Lower leg skin (tissue), 3 donors: ENCODE measurements at regions not wholly inside any gene's neighbourhood (a gene's known extent, or its start where the extent isn't known, plus 50 kb on each side); places are given as distances from the start of the nearest gene placed in this dataset.

ENCODE experiments used
- POLR2A ChIP-seq, 2 donors: fragments of 450-650 bp; IDR thresholded peaks; one replicate each; pipeline ENCODE4 v1.6.1; 2016 to 2017; ENCODE audit warnings: antibody characterized with exemption in 2 of 2, mild to moderate bottlenecking in 1 of 2, moderate library complexity in 1 of 2
- TF ChIP-seq, protein P1 (sequence below), 3 donors: fragments of 450-650 bp; IDR thresholded peaks; one replicate each; pipeline ENCODE4 v1.5.1; 2016; ENCODE audit warnings: antibody characterized with exemption in 3 of 3, mild to moderate bottlenecking in 3 of 3, moderate library complexity in 2 of 3

DNA sequence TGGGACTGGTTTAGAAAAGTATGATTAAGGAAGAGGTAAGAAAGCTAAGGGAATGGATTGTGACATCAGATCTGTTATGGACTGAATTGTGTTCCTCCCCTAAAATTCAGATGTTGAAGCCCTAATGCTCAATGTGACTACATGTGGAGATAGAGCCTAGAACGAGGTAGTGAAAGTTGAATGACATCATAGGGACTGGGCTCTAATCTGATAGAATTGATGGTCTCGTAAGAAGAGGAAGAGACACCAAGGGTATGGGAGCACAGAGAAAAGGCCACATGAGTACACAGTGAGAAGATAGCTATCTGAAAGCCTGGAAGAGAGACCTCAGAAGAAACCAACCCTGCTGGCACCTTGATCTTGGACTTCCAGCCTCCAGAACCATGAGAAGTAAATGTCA is 178.3 kb downstream of the TRIB2 start:
- TF ChIP-seq, protein P1, sequence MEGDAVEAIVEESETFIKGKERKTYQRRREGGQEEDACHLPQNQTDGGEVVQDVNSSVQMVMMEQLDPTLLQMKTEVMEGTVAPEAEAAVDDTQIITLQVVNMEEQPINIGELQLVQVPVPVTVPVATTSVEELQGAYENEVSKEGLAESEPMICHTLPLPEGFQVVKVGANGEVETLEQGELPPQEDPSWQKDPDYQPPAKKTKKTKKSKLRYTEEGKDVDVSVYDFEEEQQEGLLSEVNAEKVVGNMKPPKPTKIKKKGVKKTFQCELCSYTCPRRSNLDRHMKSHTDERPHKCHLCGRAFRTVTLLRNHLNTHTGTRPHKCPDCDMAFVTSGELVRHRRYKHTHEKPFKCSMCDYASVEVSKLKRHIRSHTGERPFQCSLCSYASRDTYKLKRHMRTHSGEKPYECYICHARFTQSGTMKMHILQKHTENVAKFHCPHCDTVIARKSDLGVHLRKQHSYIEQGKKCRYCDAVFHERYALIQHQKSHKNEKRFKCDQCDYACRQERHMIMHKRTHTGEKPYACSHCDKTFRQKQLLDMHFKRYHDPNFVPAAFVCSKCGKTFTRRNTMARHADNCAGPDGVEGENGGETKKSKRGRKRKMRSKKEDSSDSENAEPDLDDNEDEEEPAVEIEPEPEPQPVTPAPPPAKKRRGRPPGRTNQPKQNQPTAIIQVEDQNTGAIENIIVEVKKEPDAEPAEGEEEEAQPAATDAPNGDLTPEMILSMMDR (IDR thresholded peaks at IDR 0.05), result no peak
- TF ChIP-seq POLR2A (IDR thresholded peaks at IDR 0.05), result no peak
